ENCODE measurements at regions not wholly inside any gene's neighbourhood (a gene's known extent, or its start where the extent isn't known, plus 50 kb on each side); places are given as distances from the start of the nearest gene placed in this dataset.
"Not testable (repeated sequence)": the region's sequence is repeated elsewhere in the genome, so short reads cannot be mapped to it uniquely, and the experiment has no call there.

DNA sequence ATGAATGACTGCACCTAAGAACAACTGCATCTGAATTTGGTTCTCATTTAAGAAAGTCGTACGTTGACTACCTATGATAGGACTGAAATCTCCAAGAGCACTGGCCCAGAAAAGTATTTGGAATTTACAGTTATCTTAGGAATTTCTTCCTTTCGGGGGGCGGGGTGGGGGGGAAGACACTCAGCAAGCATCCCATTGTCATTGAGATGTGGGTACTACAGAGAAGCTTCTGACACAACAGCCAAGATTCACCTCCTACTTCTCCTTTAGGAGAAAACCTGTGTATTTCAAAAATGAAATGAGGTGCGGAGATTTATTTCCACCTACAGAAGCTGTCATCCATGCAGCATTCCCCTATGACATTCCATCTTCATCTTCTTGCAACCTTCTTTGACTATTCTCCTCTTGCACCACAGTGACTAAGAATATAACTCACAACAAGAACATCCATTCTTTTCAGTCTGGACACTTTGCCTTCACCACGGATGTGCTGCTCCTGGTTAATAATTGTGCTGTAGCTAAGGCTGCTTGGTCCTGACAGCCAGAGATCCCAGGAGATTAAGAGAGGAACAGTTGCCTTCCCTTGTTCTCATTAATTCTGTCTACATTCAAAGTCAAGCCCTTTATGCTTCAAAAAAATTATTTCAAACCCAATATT lies 98.4 kb upstream of the FRMD4A start:
- DNase-seq (no peak), ATAC-seq (no peak)
- Histone ChIP-seq H3K27ac (no peak overlapping the region), H3K36me3 (no peaks in the 10 kb centered on the region), H3K4me1 (no peaks in the 10 kb centered on the region), H3K4me3 (no peak overlapping the region), H3K27me3 (ENCODE audit: low read depth) (no peaks in the 10 kb centered on the region), H3K9me3 (no peaks in the 10 kb centered on the region)
- TF ChIP-seq, protein P1, sequence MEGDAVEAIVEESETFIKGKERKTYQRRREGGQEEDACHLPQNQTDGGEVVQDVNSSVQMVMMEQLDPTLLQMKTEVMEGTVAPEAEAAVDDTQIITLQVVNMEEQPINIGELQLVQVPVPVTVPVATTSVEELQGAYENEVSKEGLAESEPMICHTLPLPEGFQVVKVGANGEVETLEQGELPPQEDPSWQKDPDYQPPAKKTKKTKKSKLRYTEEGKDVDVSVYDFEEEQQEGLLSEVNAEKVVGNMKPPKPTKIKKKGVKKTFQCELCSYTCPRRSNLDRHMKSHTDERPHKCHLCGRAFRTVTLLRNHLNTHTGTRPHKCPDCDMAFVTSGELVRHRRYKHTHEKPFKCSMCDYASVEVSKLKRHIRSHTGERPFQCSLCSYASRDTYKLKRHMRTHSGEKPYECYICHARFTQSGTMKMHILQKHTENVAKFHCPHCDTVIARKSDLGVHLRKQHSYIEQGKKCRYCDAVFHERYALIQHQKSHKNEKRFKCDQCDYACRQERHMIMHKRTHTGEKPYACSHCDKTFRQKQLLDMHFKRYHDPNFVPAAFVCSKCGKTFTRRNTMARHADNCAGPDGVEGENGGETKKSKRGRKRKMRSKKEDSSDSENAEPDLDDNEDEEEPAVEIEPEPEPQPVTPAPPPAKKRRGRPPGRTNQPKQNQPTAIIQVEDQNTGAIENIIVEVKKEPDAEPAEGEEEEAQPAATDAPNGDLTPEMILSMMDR (IDR thresholded peaks at IDR 0.05): no peak
- intact Hi-C loops (cut with DNase I): no loop called here

DNA sequence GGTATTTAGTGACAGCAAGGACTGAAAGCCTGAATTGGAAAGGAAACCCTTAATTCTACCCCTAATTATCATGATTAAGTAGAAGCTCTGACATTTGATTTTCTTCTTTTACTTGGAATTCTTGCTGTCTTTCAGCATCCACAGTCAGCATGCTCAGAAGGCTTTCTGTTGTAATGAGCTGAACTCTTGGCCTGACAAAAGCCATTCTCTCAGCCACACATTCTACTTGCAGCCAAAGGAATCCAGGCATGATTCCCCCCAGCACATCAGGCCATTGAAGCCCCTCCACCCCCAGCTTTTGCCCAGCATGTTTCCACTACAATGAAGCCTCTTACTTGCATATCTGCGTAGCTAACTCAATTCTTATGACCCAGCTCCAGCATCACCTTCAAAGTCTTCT lies 94.3 kb upstream of the FRMD4A start:
- ATAC-seq (no peak), DNase-seq (no peak)
- TF ChIP-seq, protein P1 (IDR thresholded peaks at IDR 0.05): no peak
- H3K9me3 ChIP-seq: no peaks in the 10 kb centered on the region
- intact Hi-C loops (cut with DNase I): no loop called here
- H3K36me3 ChIP-seq: no peaks in the 10 kb centered on the region
- no peak overlapping the region for H3K27ac ChIP-seq
- no peaks in the 10 kb centered on the region for H3K4me1 ChIP-seq
- H3K4me3 ChIP-seq: no peak overlapping the region
- no peaks in the 10 kb centered on the region for H3K27me3 ChIP-seq (ENCODE audit: low read depth)

DNA sequence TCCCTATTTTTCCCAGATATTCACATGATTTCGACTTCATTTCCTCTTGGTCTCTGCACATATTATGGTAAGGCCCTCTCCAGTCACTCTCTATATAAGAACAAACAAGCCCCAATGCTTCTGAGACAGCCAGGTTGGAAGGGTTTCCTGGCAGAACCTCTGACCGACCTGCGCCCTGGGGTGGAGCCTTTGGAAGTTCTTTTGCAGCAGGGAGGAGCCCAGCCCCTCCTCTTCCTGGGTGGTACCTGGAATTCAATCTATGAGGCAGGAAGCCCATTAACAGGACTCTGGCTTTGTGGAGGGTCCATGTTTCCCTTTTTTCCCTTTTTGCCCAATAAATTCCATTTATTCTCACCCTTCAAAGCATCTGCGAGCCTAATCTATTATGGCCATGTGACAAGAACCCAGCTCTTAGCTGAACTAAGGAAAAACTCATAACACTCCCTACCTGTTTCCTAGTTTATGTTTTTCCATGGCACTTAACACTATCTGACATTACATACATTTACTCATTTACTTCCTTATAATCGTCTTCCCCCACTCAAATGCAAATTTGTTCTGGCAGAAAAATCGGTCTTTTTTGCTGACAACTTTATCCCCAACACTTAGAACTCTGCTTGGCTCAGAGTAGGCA lies 92.5 kb upstream of the FRMD4A start:
- ATAC-seq (no peak), DNase-seq (no peak)
- Histone ChIP-seq H3K27ac (no peak overlapping the region), H3K4me1 (no peaks in the 10 kb centered on the region), H3K27me3 (ENCODE audit: low read depth) (no peaks in the 10 kb centered on the region), H3K4me3 (no peak overlapping the region), H3K36me3 (no peaks in the 10 kb centered on the region), H3K9me3 (no peaks in the 10 kb centered on the region)
- TF ChIP-seq, protein P1 (IDR thresholded peaks at IDR 0.05): no peak
- intact Hi-C loops (cut with DNase I): no loop called here

DNA sequence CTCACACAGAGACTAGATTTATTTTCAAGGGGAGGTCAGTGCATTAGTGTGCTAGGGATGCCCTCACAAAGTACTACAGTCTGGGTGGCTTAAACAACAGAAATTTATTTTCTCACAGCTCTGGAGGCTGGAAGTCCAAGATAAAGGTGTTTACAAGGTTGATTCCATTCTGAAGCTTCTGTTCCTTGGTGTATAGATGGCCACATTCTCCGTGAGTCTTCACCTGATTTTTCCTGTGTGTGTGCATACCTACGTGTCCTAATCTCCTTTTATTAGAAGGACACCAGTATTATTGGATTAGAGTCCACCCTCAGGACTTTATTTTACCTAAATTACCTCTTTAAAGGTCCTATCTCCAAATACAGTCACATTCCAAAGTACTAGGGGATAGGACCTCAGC lies 91.7 kb upstream of the FRMD4A start:
- Histone ChIP-seq H3K4me3 (no peak overlapping the region), H3K27me3 (ENCODE audit: low read depth) (no peaks in the 10 kb centered on the region), H3K4me1 (no peaks in the 10 kb centered on the region), H3K9me3 (no peaks in the 10 kb centered on the region), H3K36me3 (no peaks in the 10 kb centered on the region), H3K27ac (no peak overlapping the region)
- intact Hi-C loops (cut with DNase I): no loop called here
- DNase-seq (no peak), ATAC-seq (no peak)
- TF ChIP-seq, protein P1 (IDR thresholded peaks at IDR 0.05): no peak

DNA sequence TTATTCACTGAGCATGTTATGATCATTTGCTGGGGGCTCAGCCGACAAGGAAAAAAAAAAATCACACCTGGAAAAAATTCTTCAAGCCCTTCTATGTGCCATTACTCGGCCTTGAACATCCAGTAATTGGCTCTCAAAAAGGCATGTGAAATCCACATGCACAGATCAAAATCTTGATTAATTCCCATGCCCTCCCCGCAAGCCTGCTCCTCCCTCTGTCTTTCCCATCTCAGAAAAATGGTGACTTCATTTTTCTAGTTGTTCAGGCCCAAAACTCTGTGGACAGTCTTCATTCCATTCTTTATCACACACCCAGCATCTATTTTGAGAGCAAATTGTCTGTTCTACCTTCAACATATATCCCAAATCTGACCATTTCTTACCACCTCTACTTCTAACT lies 91.2 kb upstream of the FRMD4A start:
- ATAC-seq (no peak), DNase-seq (no peak)
- Histone ChIP-seq H3K4me1 (no peaks in the 10 kb centered on the region), H3K36me3 (no peaks in the 10 kb centered on the region), H3K27me3 (ENCODE audit: low read depth) (no peaks in the 10 kb centered on the region), H3K4me3 (no peak overlapping the region), H3K27ac (no peak overlapping the region), H3K9me3 (no peaks in the 10 kb centered on the region)
- intact Hi-C loops (cut with DNase I): no loop called here
- TF ChIP-seq, protein P1 (IDR thresholded peaks at IDR 0.05): no peak

DNA sequence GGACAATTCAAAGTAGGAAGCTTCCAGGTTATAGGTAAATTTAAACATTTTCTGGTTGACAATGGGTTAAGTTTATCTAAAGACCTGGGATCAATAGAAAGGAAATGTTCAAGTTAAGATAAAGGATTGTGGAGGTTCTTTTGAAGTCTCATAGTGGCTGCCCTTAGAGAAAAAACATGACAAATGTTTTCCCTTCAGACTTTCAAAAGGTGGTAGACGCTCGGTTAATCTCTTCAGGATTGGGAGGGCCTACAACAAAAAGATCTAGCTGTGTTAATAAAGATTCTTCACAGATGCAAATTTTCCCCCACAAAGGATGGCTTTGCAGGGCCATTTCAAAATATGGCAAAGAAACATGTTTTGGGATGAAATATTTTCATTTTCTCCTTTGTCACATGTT lies 86.6 kb upstream of the FRMD4A start:
- intact Hi-C loops (cut with DNase I); DNase-seq; ATAC-seq; H3K36me3 ChIP-seq; H3K9me3 ChIP-seq; H3K4me1 ChIP-seq; H3K27ac ChIP-seq; H3K27me3 ChIP-seq (ENCODE audit: low read depth); H3K4me3 ChIP-seq: not testable (repeated sequence)

Measured in lower lobe of right lung (tissue), 2 donors.